ENCODE measurements at regions not wholly inside any gene's neighbourhood (a gene's known extent, or its start where the extent isn't known, plus 50 kb on each side); places are given as distances from the start of the nearest gene placed in this dataset.

DNA sequence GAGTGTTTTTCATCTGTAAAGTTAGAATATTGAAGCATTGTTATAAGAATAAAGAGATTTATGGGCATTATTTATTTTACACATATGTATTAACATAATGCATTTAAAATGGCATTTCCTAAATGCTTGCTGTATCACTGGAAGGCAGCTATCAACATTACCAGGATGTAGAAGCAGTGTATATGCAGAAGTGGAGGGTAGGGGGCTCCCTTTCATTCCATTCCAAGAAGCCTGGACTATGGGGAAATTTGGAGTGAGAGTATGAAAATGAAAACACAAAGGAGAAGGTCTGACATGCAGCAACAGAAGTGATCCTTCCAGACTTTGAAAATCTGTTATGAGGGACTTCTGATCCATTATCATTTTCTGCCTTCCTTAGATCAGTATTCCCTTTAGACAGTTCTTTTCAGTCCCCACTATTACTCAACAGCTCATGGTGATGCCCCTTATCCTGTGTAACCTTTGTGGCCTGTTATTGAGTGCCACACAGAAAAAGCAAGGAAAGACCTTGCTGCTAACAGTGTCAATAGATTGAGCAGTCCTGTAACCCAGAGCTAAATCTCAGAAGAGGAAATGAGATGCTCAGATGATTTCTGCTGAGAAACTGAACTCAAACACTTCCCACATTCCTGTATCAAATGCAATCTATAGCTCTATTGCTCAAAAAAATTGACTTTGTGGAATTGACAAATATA is 216.6 kb downstream of the HNMT start:
- Histone ChIP-seq H3K27ac (replicated peaks; ENCODE audit: low read length) (no peak overlapping the region), H3K36me3 (replicated peaks in 1 of 2; ENCODE audit: control insufficient read depth in 2 of 2, insufficient read depth in 2 of 2, low read length in 2 of 2) (no peaks in the 10 kb centered on the region), H3K4me2 (ENCODE audit: insufficient read depth, low read length, poor library complexity, severe bottlenecking) (no peak overlapping the region), H2BK12ac (ENCODE audit: low read length) (no peak overlapping the region), H2BK5ac (ENCODE audit: low read length) (no peak overlapping the region), H2AK5ac (ENCODE audit: low read depth, low read length) (no peak overlapping the region), H3K4ac (ENCODE audit: low read length) (no peak overlapping the region), H2BK15ac (ENCODE audit: low read length) (no peak overlapping the region), H3K18ac (ENCODE audit: low read length) (no peak overlapping the region), H3K27me3 (ENCODE audit: control insufficient read depth in 3 of 3, insufficient read depth in 3 of 3, low read depth in 1 of 3, low read length in 3 of 3) (no peaks in the 10 kb centered on the region), H4K8ac (ENCODE audit: low read depth, low read length) (no peak overlapping the region), H3K9ac (ENCODE audit: low read depth, low read length, poor library complexity) (no peak overlapping the region), H3K79me1 (ENCODE audit: low read depth, low read length) (no peaks in the 10 kb centered on the region), H3K4me1 (ENCODE audit: control insufficient read depth in 2 of 2, insufficient read depth in 1 of 2, low read depth in 1 of 2, low read length in 2 of 2) (peaks cover 0 to 4% of the 10 kb centered on the region in 2 donors), H3K4me3 (ENCODE audit: low read length in 2 of 2) (no peak overlapping the region), H3K23ac (ENCODE audit: low read depth, low read length, poor library complexity) (no peak overlapping the region), H3K9me3 (replicated peaks in 1 of 2; ENCODE audit: control insufficient read depth in 2 of 2, insufficient read depth in 1 of 2, low read depth in 1 of 2, low read length in 2 of 2) (no peaks in the 10 kb centered on the region), H3K14ac (ENCODE audit: low read length) (no peak overlapping the region), H4K91ac (ENCODE audit: low read depth, low read length, poor library complexity) (no peak overlapping the region), H2AFZ (ENCODE audit: low read length) (no peak overlapping the region), H2BK120ac (ENCODE audit: low read depth, low read length) (no peak overlapping the region)
- DNase-seq (ENCODE audit: low spot score), result no peak

DNA sequence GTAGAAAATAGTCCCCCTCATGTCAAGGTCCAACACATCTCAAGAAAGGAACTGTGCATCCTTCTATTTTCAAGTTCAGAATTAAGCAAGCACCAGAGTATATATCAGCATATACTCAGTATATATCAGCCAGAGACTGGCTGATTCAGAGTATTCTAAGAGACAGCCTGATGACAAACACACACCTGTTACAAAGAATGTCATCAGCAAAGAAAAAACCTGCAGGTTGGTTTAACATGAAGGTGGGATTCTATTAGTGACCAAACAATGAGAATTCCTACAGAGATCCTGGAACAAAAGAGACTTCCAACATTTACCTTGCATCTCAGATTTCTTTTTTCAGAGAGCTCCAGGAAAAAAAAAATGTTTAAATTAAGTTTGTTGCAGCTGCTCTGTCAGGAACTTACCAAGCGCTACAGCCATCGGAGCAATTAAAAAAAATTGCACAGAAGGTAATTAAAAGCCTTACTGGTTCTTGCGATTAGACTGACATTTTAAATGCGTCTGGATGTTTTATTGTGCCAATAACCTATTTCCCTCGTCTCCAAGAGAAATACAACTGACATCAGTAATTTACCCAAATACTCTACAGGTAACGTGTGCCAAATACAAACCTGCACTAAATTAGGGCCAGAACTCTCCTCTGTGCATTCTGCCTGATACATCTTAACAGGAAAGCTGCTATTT is 218.1 kb downstream of the HNMT start:
- no peak overlapping the region for H3K4ac ChIP-seq (ENCODE audit: low read length)
- no peak overlapping the region for H3K23ac ChIP-seq (ENCODE audit: low read depth, low read length, poor library complexity)
- H2BK5ac ChIP-seq (ENCODE audit: low read length), result no peak overlapping the region
- H3K4me2 ChIP-seq (ENCODE audit: insufficient read depth, low read length, poor library complexity, severe bottlenecking), result no peak overlapping the region
- no peaks in the 10 kb centered on the region for H3K36me3 ChIP-seq (replicated peaks in 1 of 2; ENCODE audit: control insufficient read depth in 2 of 2, insufficient read depth in 2 of 2, low read length in 2 of 2)
- no peak overlapping the region for H3K4me3 ChIP-seq (ENCODE audit: low read length in 2 of 2)
- no peak overlapping the region for H3K14ac ChIP-seq (ENCODE audit: low read length)
- H2BK15ac ChIP-seq (ENCODE audit: low read length), result no peak overlapping the region
- H3K4me1 ChIP-seq (ENCODE audit: control insufficient read depth in 2 of 2, insufficient read depth in 1 of 2, low read depth in 1 of 2, low read length in 2 of 2), result peaks cover 0 to 4% of the 10 kb centered on the region in 2 donors
- H3K27me3 ChIP-seq (ENCODE audit: control insufficient read depth in 3 of 3, insufficient read depth in 3 of 3, low read depth in 1 of 3, low read length in 3 of 3), result no peaks in the 10 kb centered on the region
- H2AK5ac ChIP-seq (ENCODE audit: low read depth, low read length), result no peak overlapping the region
- WGBS, 2 donors (ENCODE audit: extremely low coverage in 2 of 2, insufficient read length in 2 of 2, insufficient replicate concordance in 1 of 2), result no CpG with 5 or more reads among the region's 6 CpGs
- H3K27ac ChIP-seq (replicated peaks; ENCODE audit: low read length), result no peak overlapping the region
- H4K8ac ChIP-seq (ENCODE audit: low read depth, low read length), result no peak overlapping the region
- no peak overlapping the region for H2AFZ ChIP-seq (ENCODE audit: low read length)
- H3K18ac ChIP-seq (ENCODE audit: low read length), result no peak overlapping the region
- no peaks in the 10 kb centered on the region for H3K79me1 ChIP-seq (ENCODE audit: low read depth, low read length)
- H4K91ac ChIP-seq (ENCODE audit: low read depth, low read length, poor library complexity), result no peak overlapping the region
- no peaks in the 10 kb centered on the region for H3K9me3 ChIP-seq (replicated peaks in 1 of 2; ENCODE audit: control insufficient read depth in 2 of 2, insufficient read depth in 1 of 2, low read depth in 1 of 2, low read length in 2 of 2)
- DNase-seq (ENCODE audit: low spot score), result no peak
- H3K9ac ChIP-seq (ENCODE audit: low read depth, low read length, poor library complexity), result no peak overlapping the region
- H2BK12ac ChIP-seq (ENCODE audit: low read length), result no peak overlapping the region
- H2BK120ac ChIP-seq (ENCODE audit: low read depth, low read length), result no peak overlapping the region

DNA sequence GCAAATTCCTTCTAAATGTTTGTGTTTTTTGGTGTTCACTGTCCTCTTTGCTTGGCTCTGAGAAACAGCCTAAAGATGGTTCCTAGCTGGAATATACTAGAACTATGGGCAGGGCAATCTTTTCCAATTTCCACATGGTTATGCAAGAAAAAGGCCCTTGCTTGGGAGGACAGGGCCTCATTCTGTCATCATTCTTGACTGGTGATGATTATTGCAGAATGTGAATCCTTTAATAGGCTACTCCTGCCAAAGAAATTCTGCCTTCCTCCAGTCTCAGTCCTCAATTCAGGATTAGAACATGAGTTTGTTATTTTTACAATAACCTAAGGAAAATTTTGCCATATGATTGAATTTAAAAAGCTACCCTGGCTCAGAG is 218.7 kb downstream of the HNMT start:
- Histone ChIP-seq H3K18ac (ENCODE audit: low read length) (no peak overlapping the region), H2BK12ac (ENCODE audit: low read length) (no peak overlapping the region), H3K4ac (ENCODE audit: low read length) (no peak overlapping the region), H3K4me1 (ENCODE audit: control insufficient read depth in 2 of 2, insufficient read depth in 1 of 2, low read depth in 1 of 2, low read length in 2 of 2) (peaks cover 0 to 4% of the 10 kb centered on the region in 2 donors), H4K8ac (ENCODE audit: low read depth, low read length) (no peak overlapping the region), H3K4me3 (ENCODE audit: low read length in 2 of 2) (no peak overlapping the region), H3K79me1 (ENCODE audit: low read depth, low read length) (no peaks in the 10 kb centered on the region), H3K27me3 (ENCODE audit: control insufficient read depth in 3 of 3, insufficient read depth in 3 of 3, low read depth in 1 of 3, low read length in 3 of 3) (no peaks in the 10 kb centered on the region), H4K91ac (ENCODE audit: low read depth, low read length, poor library complexity) (no peak overlapping the region), H3K27ac (replicated peaks; ENCODE audit: low read length) (no peak overlapping the region), H3K23ac (ENCODE audit: low read depth, low read length, poor library complexity) (no peak overlapping the region), H3K9me3 (replicated peaks in 1 of 2; ENCODE audit: control insufficient read depth in 2 of 2, insufficient read depth in 1 of 2, low read depth in 1 of 2, low read length in 2 of 2) (no peaks in the 10 kb centered on the region), H3K4me2 (ENCODE audit: insufficient read depth, low read length, poor library complexity, severe bottlenecking) (no peak overlapping the region), H2BK5ac (ENCODE audit: low read length) (no peak overlapping the region), H3K14ac (ENCODE audit: low read length) (no peak overlapping the region), H3K9ac (ENCODE audit: low read depth, low read length, poor library complexity) (no peak overlapping the region), H2AK5ac (ENCODE audit: low read depth, low read length) (no peak overlapping the region), H2AFZ (ENCODE audit: low read length) (no peak overlapping the region), H2BK15ac (ENCODE audit: low read length) (no peak overlapping the region), H2BK120ac (ENCODE audit: low read depth, low read length) (no peak overlapping the region), H3K36me3 (replicated peaks in 1 of 2; ENCODE audit: control insufficient read depth in 2 of 2, insufficient read depth in 2 of 2, low read length in 2 of 2) (no peaks in the 10 kb centered on the region)
- DNase-seq (ENCODE audit: low spot score), result no peak

DNA sequence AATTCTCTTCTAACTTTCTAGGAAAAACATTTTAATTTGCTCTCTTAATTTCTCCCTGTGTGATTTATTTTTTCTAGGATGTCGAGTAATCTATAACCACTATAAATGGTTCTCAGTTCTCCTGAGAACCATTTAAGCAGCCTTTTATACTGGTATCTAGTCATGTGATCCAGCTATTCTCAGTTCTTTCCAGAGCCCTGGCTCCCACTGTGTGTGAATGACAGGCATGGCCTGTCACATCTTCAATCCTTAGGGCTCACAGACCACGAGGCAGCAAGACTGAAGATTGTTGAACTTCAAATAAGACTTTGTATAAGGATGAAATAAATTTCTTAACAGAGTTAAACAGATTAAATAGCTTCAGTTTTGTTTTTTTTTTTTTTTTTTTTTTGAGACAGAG is 219.4 kb downstream of the HNMT start:
- Histone ChIP-seq H3K4me3 (ENCODE audit: low read length in 2 of 2) (no peak overlapping the region), H3K36me3 (replicated peaks in 1 of 2; ENCODE audit: control insufficient read depth in 2 of 2, insufficient read depth in 2 of 2, low read length in 2 of 2) (no peaks in the 10 kb centered on the region), H3K4me2 (ENCODE audit: insufficient read depth, low read length, poor library complexity, severe bottlenecking) (no peak overlapping the region), H4K91ac (ENCODE audit: low read depth, low read length, poor library complexity) (no peak overlapping the region), H3K27me3 (ENCODE audit: control insufficient read depth in 3 of 3, insufficient read depth in 3 of 3, low read depth in 1 of 3, low read length in 3 of 3) (no peaks in the 10 kb centered on the region), H3K23ac (ENCODE audit: low read depth, low read length, poor library complexity) (no peak overlapping the region), H3K18ac (ENCODE audit: low read length) (no peak overlapping the region), H2BK12ac (ENCODE audit: low read length) (no peak overlapping the region), H3K9ac (ENCODE audit: low read depth, low read length, poor library complexity) (no peak overlapping the region), H3K9me3 (replicated peaks in 1 of 2; ENCODE audit: control insufficient read depth in 2 of 2, insufficient read depth in 1 of 2, low read depth in 1 of 2, low read length in 2 of 2) (no peaks in the 10 kb centered on the region), H2AK5ac (ENCODE audit: low read depth, low read length) (no peak overlapping the region), H3K4me1 (ENCODE audit: control insufficient read depth in 2 of 2, insufficient read depth in 1 of 2, low read depth in 1 of 2, low read length in 2 of 2) (peaks cover 0 to 4% of the 10 kb centered on the region in 2 donors), H3K79me1 (ENCODE audit: low read depth, low read length) (no peaks in the 10 kb centered on the region), H2BK120ac (ENCODE audit: low read depth, low read length) (no peak overlapping the region), H3K4ac (ENCODE audit: low read length) (no peak overlapping the region), H3K27ac (replicated peaks; ENCODE audit: low read length) (no peak overlapping the region), H2BK15ac (ENCODE audit: low read length) (no peak overlapping the region), H3K14ac (ENCODE audit: low read length) (no peak overlapping the region), H2BK5ac (ENCODE audit: low read length) (no peak overlapping the region), H4K8ac (ENCODE audit: low read depth, low read length) (no peak overlapping the region), H2AFZ (ENCODE audit: low read length) (no peak overlapping the region)
- no peak for DNase-seq (ENCODE audit: low spot score)
- WGBS, 2 donors (ENCODE audit: extremely low coverage in 2 of 2, insufficient read length in 2 of 2, insufficient replicate concordance in 1 of 2), result no CpG with 5 or more reads among the region's 2 CpGs

All from neuronal stem cell (in vitro differentiated cells).